CD14-positive monocyte (primary cell): ENCODE measurements at regions not wholly inside any gene's neighbourhood (a gene's known extent, or its start where the extent isn't known, plus 50 kb on each side); places are given as distances from the start of the nearest gene placed in this dataset.

ENCODE experiments used
- DNase-seq, 3 donors: peaks; one replicate each; pipeline ENCODE4 v3.0.0-alpha.2; 2011 to 2022
- H2AFZ ChIP-seq: 2 replicates; pipeline ENCODE4 v1.6.0; 2012; ENCODE audit warnings: mild to moderate bottlenecking, low read depth, low read length, inconsistent platforms; ENCODE audit not compliant: insufficient read depth, poor library complexity, severe bottlenecking
- H3K27ac ChIP-seq, 2 donors: 1 replicate in 1 of 2; 2 replicates in 1 of 2; pipeline ENCODE4 v1.5.1; 2012 to 2013; ENCODE audit warnings: low read length in 2 of 2, control low read depth in 1 of 2, inconsistent platforms in 1 of 2, low read depth in 1 of 2, mild to moderate bottlenecking in 1 of 2
- H3K27me3 ChIP-seq, 2 donors: one replicate each; pipeline versions ENCODE4 v1.6.0 to v1.6.1; 2011 to 2013; ENCODE audit warnings: low read length in 2 of 2; ENCODE audit not compliant: control insufficient read depth in 2 of 2, insufficient read depth in 2 of 2
- H3K36me3 ChIP-seq, 2 donors: replicated peaks in 1 of 2; 1 replicate in 1 of 2; 2 replicates in 1 of 2; pipeline versions ENCODE4 v1.5.1 to v1.6.1; 2012 to 2013; ENCODE audit warnings: low read length in 2 of 2, control low read depth in 1 of 2, inconsistent platforms in 1 of 2, mild to moderate bottlenecking in 1 of 2; ENCODE audit not compliant: insufficient read depth in 2 of 2, control insufficient read depth in 1 of 2
- H3K4me1 ChIP-seq, 2 donors: 1 replicate in 1 of 2; 2 replicates in 1 of 2; pipeline versions ENCODE4 v1.5.1 to v1.6.1; 2012 to 2013; ENCODE audit warnings: low read length in 2 of 2, control low read depth in 1 of 2, inconsistent platforms in 1 of 2, mild to moderate bottlenecking in 1 of 2, moderate library complexity in 1 of 2; ENCODE audit not compliant: insufficient read depth in 2 of 2, control insufficient read depth in 1 of 2
- H3K4me2 ChIP-seq: replicated peaks from 2 replicates; pipeline ENCODE3; 2012; ENCODE audit warnings: low read length, moderate library complexity, mild to moderate bottlenecking; ENCODE audit not compliant: poor library complexity, severe bottlenecking; ENCODE audit errors: extremely low read depth
- H3K4me3 ChIP-seq, 3 experiments: fragments of 200-600 bp in 1 of 3; sonication (generic) in 1 of 3; replicated peaks in 1 of 3; 1 replicate in 2 of 3; 2 replicates in 1 of 3; pipeline ENCODE4 v1.5.1; 2011 to 2013; ENCODE audit warnings: low read length in 3 of 3, mild to moderate bottlenecking in 3 of 3, control low read depth in 2 of 3, low read depth in 2 of 3, inconsistent platforms in 1 of 3, moderate library complexity in 1 of 3
- H3K79me2 ChIP-seq: 2 replicates; pipeline ENCODE4 v1.6.0; 2012; ENCODE audit warnings: mild to moderate bottlenecking, control low read depth, inconsistent platforms, low read length, moderate library complexity; ENCODE audit not compliant: insufficient read depth
- H3K9ac ChIP-seq: 2 replicates; pipeline ENCODE4 v1.6.0; 2017; ENCODE audit warnings: low read length, mild to moderate bottlenecking; ENCODE audit not compliant: insufficient read depth, poor library complexity, severe bottlenecking
- H3K9me3 ChIP-seq, 2 donors: replicated peaks in 1 of 2; 1 replicate in 1 of 2; 2 replicates in 1 of 2; pipeline versions ENCODE4 v1.5.1 to v1.6.1; 2012 to 2013; ENCODE audit warnings: low read length in 2 of 2, control low read depth in 1 of 2; ENCODE audit not compliant: control insufficient read depth in 1 of 2, insufficient read depth in 1 of 2
- H4K20me1 ChIP-seq: 2 replicates; pipeline ENCODE4 v1.6.0; 2012; ENCODE audit warnings: mild to moderate bottlenecking, low read length, control low read depth, moderate library complexity; ENCODE audit not compliant: insufficient read depth
- H3K27ac Mint-ChIP-seq, 7 donors: one replicate each; pipeline ENCODE4 v1.8.0; 2020; ENCODE audit warnings: mild to moderate bottlenecking in 7 of 7, mixed read lengths in 7 of 7, moderate library complexity in 6 of 7, inconsistent platforms in 2 of 7
- H3K27me3 Mint-ChIP-seq, 3 donors: one replicate each; pipeline ENCODE4 v1.8.0; 2021 to 2022; ENCODE audit warnings: low read depth in 3 of 3, mild to moderate bottlenecking in 3 of 3, mixed read lengths in 3 of 3, moderate library complexity in 3 of 3, inconsistent platforms in 1 of 3
- H3K36me3 Mint-ChIP-seq, 2 donors: one replicate each; pipeline ENCODE4 v1.8.0; 2020; ENCODE audit warnings: mixed read lengths in 2 of 2, inconsistent platforms in 1 of 2, mild to moderate bottlenecking in 1 of 2
- H3K4me1 Mint-ChIP-seq: one replicate; pipeline ENCODE4 v1.8.0; 2020; ENCODE audit warnings: mild to moderate bottlenecking, mixed read lengths
- H3K4me3 Mint-ChIP-seq, 2 donors: one replicate each; pipeline ENCODE4 v1.8.0; 2020; ENCODE audit warnings: mild to moderate bottlenecking in 2 of 2, mixed read lengths in 2 of 2, moderate library complexity in 1 of 2
- H3K9me3 Mint-ChIP-seq, 7 donors: one replicate each; pipeline ENCODE4 v1.8.0; 2020 to 2022; ENCODE audit warnings: mixed read lengths in 7 of 7, mild to moderate bottlenecking in 6 of 7, moderate library complexity in 6 of 7, inconsistent platforms in 2 of 7
- CTCF ChIP-seq: fragments of 200-600 bp; IDR thresholded peaks from one replicate; pipeline ENCODE4 v1.8.0; 2022; ENCODE audit warnings: antibody characterized with exemption, mild to moderate bottlenecking
- WGBS: methylation state at CpG from one replicate; pipeline ENCODE4 v1.1.5; 2013; ENCODE audit warnings: missing lambda C conversion rate; ENCODE audit not compliant: insufficient coverage; 5-methylcytosine and 5-hydroxymethylcytosine counted together
- intact Hi-C, 2 donors: fragments of 100-400 bp; cut with micrococcal nuclease; formaldehyde crosslinking; loops; one replicate each; pipeline versions ENCODE4 v1.15.0 to v1.15.1; 2023

DNA sequence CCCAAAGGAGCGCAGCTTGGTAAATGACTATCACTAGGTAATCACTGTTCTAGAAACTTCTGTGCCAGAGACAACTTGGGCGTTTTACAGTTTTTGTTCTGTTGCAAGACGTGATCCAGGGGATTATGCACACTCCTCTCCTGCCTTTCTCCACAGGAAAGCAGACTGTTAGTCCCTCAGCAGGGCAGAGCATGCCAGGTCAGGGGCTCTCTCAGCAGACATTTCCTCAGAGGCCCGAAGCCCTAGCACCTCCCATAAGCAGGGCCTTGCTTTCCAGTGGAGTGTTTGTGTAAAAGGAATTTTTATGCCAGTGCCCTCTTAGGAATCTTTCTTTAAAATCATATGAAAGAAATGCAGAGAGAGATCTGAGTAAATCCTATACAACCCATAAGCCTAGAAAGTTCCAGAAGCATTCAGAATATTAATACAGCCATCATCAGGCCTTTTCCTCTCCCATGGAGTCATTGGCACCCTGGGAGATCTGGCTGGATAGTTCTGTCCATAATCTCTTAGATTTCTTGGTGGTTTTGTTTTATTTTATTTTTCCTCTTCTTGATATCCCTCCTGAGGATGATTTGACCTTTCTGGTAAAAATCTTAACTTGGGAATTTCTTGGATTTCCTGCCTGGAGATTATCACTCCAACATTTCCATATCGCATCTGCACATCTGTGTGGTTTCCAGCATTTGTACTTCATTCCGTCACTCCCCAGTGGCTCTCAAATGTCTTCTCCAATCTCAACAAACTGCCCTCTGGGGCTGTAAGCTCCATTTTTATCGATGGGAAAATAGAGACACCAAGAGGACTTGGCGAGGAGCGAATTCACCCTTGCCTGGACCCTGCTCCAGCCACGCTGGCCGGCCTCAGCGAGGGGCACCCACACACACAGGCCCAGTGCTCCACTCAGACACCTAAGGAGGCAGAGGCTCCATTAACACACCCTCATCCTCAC, 116.1 kb downstream of the PSMG1 start:
- intact Hi-C loops = loop anchor here in 1 of 2 donors (10.0 kb wide), 1 partner anchor 48 kb away; no protein-coding TSS in a partner anchor
- H3K27me3 Mint-ChIP-seq = peaks cover 0 to 3% (median 0%) of the 10 kb centered on the region in 3 donors
- H3K4me3 Mint-ChIP-seq = no peak overlapping the region
- whole genome bisulfite sequencing = 92% methylated on average over 11 of the region's 12 CpGs
- Histone ChIP-seq H3K4me2 (no peak overlapping the region), H3K9ac (no peak overlapping the region), H3K27ac (no peak overlapping the region), H3K79me2 (no peaks in the 10 kb centered on the region), H3K36me3 (no peaks in the 10 kb centered on the region), H3K4me1 (no peaks in the 10 kb centered on the region), H3K4me3 (no peak overlapping the region), H3K9me3 (peaks cover 0 to 6% of the 10 kb centered on the region in 2 donors), H4K20me1 (no peaks in the 10 kb centered on the region), H3K27me3 (no peaks in the 10 kb centered on the region), H2AFZ (no peak overlapping the region)
- no peak overlapping the region for H3K27ac Mint-ChIP-seq
- TF ChIP-seq CTCF = no peak
- peaks cover 0 to 12% (median 2%) of the 10 kb centered on the region in 7 donors for H3K9me3 Mint-ChIP-seq
- H3K4me1 Mint-ChIP-seq = no peaks in the 10 kb centered on the region
- no peaks in the 10 kb centered on the region for H3K36me3 Mint-ChIP-seq
- no peak for DNase-seq

DNA sequence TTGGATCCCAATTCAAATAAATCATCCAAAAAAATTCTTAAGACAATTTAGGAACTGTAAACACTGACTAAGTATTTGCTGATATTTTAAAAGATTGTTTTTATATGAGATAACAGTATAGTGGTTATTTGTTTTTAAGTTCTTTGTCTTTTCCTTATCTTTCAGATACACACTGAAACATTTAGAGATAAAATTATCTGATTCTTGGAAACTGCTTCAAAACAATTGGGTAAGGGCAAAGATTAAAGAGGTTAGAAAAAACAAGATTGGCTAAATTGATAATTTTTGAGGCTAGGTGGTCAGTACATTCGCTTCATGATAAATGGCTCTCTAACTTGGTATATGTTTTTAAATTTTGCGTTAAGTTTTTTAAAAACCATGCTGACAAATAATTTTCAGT, 117.3 kb downstream of the PSMG1 start:
- H3K36me3 ChIP-seq = no peaks in the 10 kb centered on the region
- no peak overlapping the region for H3K27ac ChIP-seq
- H3K79me2 ChIP-seq = no peaks in the 10 kb centered on the region
- H3K9ac ChIP-seq = no peak overlapping the region
- Mint-ChIP-seq H3K36me3 (no peaks in the 10 kb centered on the region), H3K4me3 (no peak overlapping the region), H3K4me1 (no peaks in the 10 kb centered on the region), H3K27me3 (peaks cover 0 to 3% (median 0%) of the 10 kb centered on the region in 3 donors), H3K9me3 (peaks cover 0 to 12% (median 2%) of the 10 kb centered on the region in 7 donors), H3K27ac (no peak overlapping the region)
- no peak for TF ChIP-seq CTCF
- no peak overlapping the region for H3K4me2 ChIP-seq
- no peak overlapping the region for H3K4me3 ChIP-seq
- intact Hi-C loops = loop anchor here in 1 of 2 donors (10.0 kb wide), 1 partner anchor 49 kb away; no protein-coding TSS in a partner anchor
- no CpG with 5 or more reads among the region's 2 CpGs for WGBS
- no peaks in the 10 kb centered on the region for H4K20me1 ChIP-seq
- DNase-seq = no peak
- peaks cover 0 to 6% of the 10 kb centered on the region in 2 donors for H3K9me3 ChIP-seq
- H3K27me3 ChIP-seq = no peaks in the 10 kb centered on the region
- no peak overlapping the region for H2AFZ ChIP-seq
- no peaks in the 10 kb centered on the region for H3K4me1 ChIP-seq
